Adrenal gland (tissue), 5 donors: ENCODE measurements at regions not wholly inside any gene's neighbourhood (a gene's known extent, or its start where the extent isn't known, plus 50 kb on each side); places are given as distances from the start of the nearest gene placed in this dataset.

Source experiments
- CTCF ChIP-seq, 6 experiments: fragments of 450-650 bp in 4 of 6; fragments of 200-600 bp in 2 of 6; sonication (generic) in 1 of 6; IDR thresholded peaks; 1 replicate in 5 of 6; 2 replicates in 1 of 6; pipeline versions ENCODE4 v1.5.1 to v1.8.0; 2016 to 2021; ENCODE audit warnings: antibody characterized with exemption in 6 of 6, mild to moderate bottlenecking in 2 of 6, moderate library complexity in 1 of 6
- POLR2A ChIP-seq, 2 donors: fragments of 450-650 bp; IDR thresholded peaks; one replicate each; pipeline ENCODE4 v1.6.1; 2017; ENCODE audit warnings: antibody characterized with exemption in 2 of 2, mild to moderate bottlenecking in 2 of 2, moderate library complexity in 1 of 2
- donor health status: DM: no; HTN: no; CAD: no.

DNA sequence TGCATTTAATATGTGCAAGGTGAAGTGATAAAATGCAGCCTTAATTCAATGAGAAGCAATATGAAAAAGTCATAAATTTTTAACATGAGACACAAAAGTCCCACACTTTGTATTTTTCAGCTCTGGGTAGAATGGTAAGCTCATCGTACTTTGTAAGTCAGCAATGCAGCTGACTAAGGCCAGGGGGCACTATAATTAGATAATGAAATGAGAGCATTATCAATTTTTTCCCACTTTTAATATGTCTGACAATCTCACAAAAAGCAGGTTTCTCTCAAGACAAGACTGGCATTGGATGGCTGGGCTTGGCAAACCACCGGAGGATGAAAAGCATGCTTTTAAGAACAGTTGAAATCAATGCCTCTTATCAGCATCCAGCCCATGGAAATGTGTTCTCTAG lies 162.8 kb downstream of the FAM174A start:
- TF ChIP-seq POLR2A (IDR thresholded peaks at IDR 0.05) = no peak
- no peak for TF ChIP-seq CTCF (IDR thresholded peaks at IDR 0.05)
